Neural cell (in vitro differentiated cells): ENCODE measurements at regions not wholly inside any gene's neighbourhood (a gene's known extent, or its start where the extent isn't known, plus 50 kb on each side); places are given as distances from the start of the nearest gene placed in this dataset.

ENCODE experiments used
- H2AFZ ChIP-seq: fragments of 200-600, 300-800 bp; sonication (generic), shearing (Covaris generic); 2 replicates; pipeline ENCODE4 v1.6.0; 2014; ENCODE audit warnings: low read depth, mild to moderate bottlenecking, antibody characterized with exemption, low read length, moderate library complexity
- H3F3A ChIP-seq: fragments of 200-600 bp; shearing (Covaris generic); 2 replicates; pipeline ENCODE4 v1.6.1; 2016; ENCODE audit warnings: mild to moderate bottlenecking, moderate library complexity, mixed read lengths, antibody characterized with exemption, low read length; ENCODE audit not compliant: insufficient read depth, poor library complexity, severe bottlenecking
- H3K27ac ChIP-seq: fragments of 200-600, 300-800 bp; sonication (generic), shearing (Covaris generic); 2 replicates; pipeline ENCODE4 v1.5.1; 2014; ENCODE audit warnings: mild to moderate bottlenecking, low read length, moderate library complexity
- H3K27me3 ChIP-seq: fragments of 300-800, 200-600 bp; sonication (generic), shearing (Covaris generic); 2 replicates; pipeline ENCODE4 v1.6.0; 2014; ENCODE audit warnings: mild to moderate bottlenecking, low read depth, low read length, moderate library complexity; ENCODE audit not compliant: insufficient read depth
- H3K36me3 ChIP-seq: fragments of 300-800, 200-600 bp; sonication (generic), shearing (Covaris generic); 2 replicates; pipeline ENCODE4 v1.5.1; 2014; ENCODE audit warnings: mild to moderate bottlenecking, antibody characterized with exemption, low read length, moderate library complexity; ENCODE audit not compliant: insufficient read depth
- H3K4me2 ChIP-seq: fragments of 300-800, 200-600 bp; sonication (generic), shearing (Covaris generic); 2 replicates; pipeline ENCODE4 v1.6.0; 2014; ENCODE audit warnings: mild to moderate bottlenecking, low read length
- H3K4me3 ChIP-seq: fragments of 300-800, 200-600 bp; sonication (generic), shearing (Covaris generic); 2 replicates; pipeline ENCODE4 v1.5.1; 2014; ENCODE audit warnings: mild to moderate bottlenecking, low read length, moderate library complexity
- H3K79me2 ChIP-seq: fragments of 200-600 bp; shearing (Covaris generic); replicated peaks from 2 replicates; pipeline ENCODE4 v1.6.0; 2014; ENCODE audit warnings: mild to moderate bottlenecking, low read length, moderate library complexity; ENCODE audit not compliant: insufficient read depth
- H3K9ac ChIP-seq: fragments of 300-800, 200-600 bp; sonication (generic), shearing (Covaris generic); 2 replicates; pipeline ENCODE4 v1.6.1; 2016; ENCODE audit warnings: mild to moderate bottlenecking, low read length, mixed read lengths
- H3K9me2 ChIP-seq: fragments of 200-600 bp; shearing (Covaris generic); 2 replicates; pipeline ENCODE4 v1.6.1; 2016; ENCODE audit warnings: mild to moderate bottlenecking, low read length, mixed read lengths; ENCODE audit not compliant: insufficient read depth
- H3K9me3 ChIP-seq: fragments of 200-600, 300-800 bp; sonication (generic), shearing (Covaris generic); 2 replicates; pipeline ENCODE4 v1.6.1; 2016; ENCODE audit warnings: mild to moderate bottlenecking, mixed run types, low read length, moderate library complexity, mixed read lengths
- H4K20me1 ChIP-seq: fragments of 200-600 bp; shearing (Covaris generic); 2 replicates; pipeline ENCODE4 v1.6.1; 2016; ENCODE audit warnings: mild to moderate bottlenecking, mixed run types; ENCODE audit not compliant: insufficient read depth
- EP300 ChIP-seq: fragments of 450-650 bp; conservative IDR thresholded peaks from 2 replicates; pipeline ENCODE4 v1.6.1; 2014; ENCODE audit warnings: antibody characterized with exemption, mild to moderate bottlenecking, moderate library complexity; ENCODE audit not compliant: poor library complexity, severe bottlenecking
- EZH2 ChIP-seq: fragments of 200-600, 300-800 bp; shearing (Covaris generic), sonication (generic); IDR thresholded peaks from 2 replicates; pipeline ENCODE4 v1.6.1; 2014; ENCODE audit warnings: antibody characterized with exemption, low read length, borderline replicate concordance, mild to moderate bottlenecking; ENCODE audit not compliant: insufficient read depth, poor library complexity, severe bottlenecking
- MXI1 ChIP-seq: fragments of 450-650 bp; conservative IDR thresholded peaks from 2 replicates; pipeline ENCODE4 v1.6.1; 2014; ENCODE audit warnings: antibody characterized with exemption, mild to moderate bottlenecking; ENCODE audit not compliant: poor library complexity, severe bottlenecking
- POLR2AphosphoS5 ChIP-seq: IDR thresholded peaks from 2 replicates; pipeline ENCODE4 v1.6.1; 2012
- RAD21 ChIP-seq: fragments of 450-650 bp; conservative IDR thresholded peaks from 2 replicates; pipeline ENCODE4 v1.6.1; 2014; ENCODE audit warnings: antibody characterized with exemption, mild to moderate bottlenecking, moderate library complexity
- SMC3 ChIP-seq: fragments of 450-650 bp; conservative IDR thresholded peaks from 2 replicates; pipeline ENCODE4 v1.6.1; 2014; ENCODE audit warnings: antibody characterized with exemption, mild to moderate bottlenecking, moderate library complexity; ENCODE audit not compliant: poor library complexity
- TAF1 ChIP-seq: IDR thresholded peaks from 2 replicates; pipeline ENCODE4 v1.6.1; 2012; ENCODE audit warnings: low read depth
- TF ChIP-seq, protein P1 (sequence below): IDR thresholded peaks from 2 replicates; pipeline ENCODE4 v1.6.1; 2012; ENCODE audit warnings: borderline replicate concordance
- TF ChIP-seq, protein P2 (sequence below): fragments of 450-650 bp; IDR thresholded peaks from 2 replicates; pipeline ENCODE4 v1.5.1; 2014; ENCODE audit warnings: antibody characterized with exemption, mild to moderate bottlenecking, moderate library complexity; ENCODE audit not compliant: poor library complexity, severe bottlenecking

DNA sequence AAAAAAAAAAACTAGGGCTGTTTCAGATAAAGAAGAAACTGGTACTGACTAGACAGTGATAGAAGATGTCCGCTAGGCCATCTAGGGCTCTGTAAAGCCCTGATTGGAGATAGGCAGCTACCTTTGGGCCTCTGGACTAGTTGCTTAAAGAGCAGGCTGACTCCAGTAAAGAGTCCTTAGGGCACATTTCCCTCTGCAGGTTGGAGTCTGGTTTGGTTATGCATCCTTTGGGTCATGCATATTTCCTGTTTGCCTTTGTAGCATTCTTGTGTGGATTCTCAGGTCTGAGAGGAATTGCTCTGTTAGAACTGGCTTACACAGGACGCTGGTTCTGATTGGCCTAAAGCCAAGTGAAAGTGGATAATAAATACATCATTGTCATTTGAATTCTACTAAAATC, 165.5 kb upstream of the LRRN1 start:
- Histone ChIP-seq H3K27ac (no peak overlapping the region), H3K4me2 (no peak overlapping the region), H3K9me3 (no peaks in the 10 kb centered on the region), H2AFZ (no peak overlapping the region), H3K36me3 (no peaks in the 10 kb centered on the region), H3K4me3 (no peak overlapping the region), H3F3A (no peaks in the 10 kb centered on the region), H3K9ac (no peak overlapping the region), H3K79me2 (no peaks in the 10 kb centered on the region), H4K20me1 (no peaks in the 10 kb centered on the region), H3K27me3 (no peaks in the 10 kb centered on the region), H3K9me2 (no peaks in the 10 kb centered on the region)
- TF ChIP-seq EZH2 (no peak), RAD21 (no peak), MXI1 (no peak), EP300 (no peak), SMC3 (no peak), TAF1 (no peak), POLR2AphosphoS5 (no peak)
- TF ChIP-seq, protein P1, sequence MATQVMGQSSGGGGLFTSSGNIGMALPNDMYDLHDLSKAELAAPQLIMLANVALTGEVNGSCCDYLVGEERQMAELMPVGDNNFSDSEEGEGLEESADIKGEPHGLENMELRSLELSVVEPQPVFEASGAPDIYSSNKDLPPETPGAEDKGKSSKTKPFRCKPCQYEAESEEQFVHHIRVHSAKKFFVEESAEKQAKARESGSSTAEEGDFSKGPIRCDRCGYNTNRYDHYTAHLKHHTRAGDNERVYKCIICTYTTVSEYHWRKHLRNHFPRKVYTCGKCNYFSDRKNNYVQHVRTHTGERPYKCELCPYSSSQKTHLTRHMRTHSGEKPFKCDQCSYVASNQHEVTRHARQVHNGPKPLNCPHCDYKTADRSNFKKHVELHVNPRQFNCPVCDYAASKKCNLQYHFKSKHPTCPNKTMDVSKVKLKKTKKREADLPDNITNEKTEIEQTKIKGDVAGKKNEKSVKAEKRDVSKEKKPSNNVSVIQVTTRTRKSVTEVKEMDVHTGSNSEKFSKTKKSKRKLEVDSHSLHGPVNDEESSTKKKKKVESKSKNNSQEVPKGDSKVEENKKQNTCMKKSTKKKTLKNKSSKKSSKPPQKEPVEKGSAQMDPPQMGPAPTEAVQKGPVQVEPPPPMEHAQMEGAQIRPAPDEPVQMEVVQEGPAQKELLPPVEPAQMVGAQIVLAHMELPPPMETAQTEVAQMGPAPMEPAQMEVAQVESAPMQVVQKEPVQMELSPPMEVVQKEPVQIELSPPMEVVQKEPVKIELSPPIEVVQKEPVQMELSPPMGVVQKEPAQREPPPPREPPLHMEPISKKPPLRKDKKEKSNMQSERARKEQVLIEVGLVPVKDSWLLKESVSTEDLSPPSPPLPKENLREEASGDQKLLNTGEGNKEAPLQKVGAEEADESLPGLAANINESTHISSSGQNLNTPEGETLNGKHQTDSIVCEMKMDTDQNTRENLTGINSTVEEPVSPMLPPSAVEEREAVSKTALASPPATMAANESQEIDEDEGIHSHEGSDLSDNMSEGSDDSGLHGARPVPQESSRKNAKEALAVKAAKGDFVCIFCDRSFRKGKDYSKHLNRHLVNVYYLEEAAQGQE, result no peak
- TF ChIP-seq, protein P2, sequence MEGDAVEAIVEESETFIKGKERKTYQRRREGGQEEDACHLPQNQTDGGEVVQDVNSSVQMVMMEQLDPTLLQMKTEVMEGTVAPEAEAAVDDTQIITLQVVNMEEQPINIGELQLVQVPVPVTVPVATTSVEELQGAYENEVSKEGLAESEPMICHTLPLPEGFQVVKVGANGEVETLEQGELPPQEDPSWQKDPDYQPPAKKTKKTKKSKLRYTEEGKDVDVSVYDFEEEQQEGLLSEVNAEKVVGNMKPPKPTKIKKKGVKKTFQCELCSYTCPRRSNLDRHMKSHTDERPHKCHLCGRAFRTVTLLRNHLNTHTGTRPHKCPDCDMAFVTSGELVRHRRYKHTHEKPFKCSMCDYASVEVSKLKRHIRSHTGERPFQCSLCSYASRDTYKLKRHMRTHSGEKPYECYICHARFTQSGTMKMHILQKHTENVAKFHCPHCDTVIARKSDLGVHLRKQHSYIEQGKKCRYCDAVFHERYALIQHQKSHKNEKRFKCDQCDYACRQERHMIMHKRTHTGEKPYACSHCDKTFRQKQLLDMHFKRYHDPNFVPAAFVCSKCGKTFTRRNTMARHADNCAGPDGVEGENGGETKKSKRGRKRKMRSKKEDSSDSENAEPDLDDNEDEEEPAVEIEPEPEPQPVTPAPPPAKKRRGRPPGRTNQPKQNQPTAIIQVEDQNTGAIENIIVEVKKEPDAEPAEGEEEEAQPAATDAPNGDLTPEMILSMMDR, result no peak

DNA sequence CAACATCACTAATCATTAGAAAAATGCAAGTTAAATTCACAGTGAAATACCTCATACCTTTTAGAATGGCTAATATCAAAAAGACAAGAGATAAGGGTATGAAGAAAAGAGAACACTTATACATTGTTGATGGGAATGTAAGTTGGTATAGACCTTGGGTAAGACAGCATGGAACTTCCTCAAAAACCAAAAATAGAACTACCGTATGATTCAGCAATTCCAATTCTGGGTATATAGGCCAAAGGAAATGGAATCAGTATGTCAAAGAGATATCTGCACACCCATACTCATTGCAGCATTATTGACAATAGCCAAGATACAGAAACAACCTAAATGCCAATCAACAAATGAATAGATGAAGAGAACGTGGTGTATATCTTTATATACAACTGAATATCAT, 166.8 kb upstream of the LRRN1 start:
- Histone ChIP-seq H2AFZ (no peak overlapping the region), H3K36me3 (no peaks in the 10 kb centered on the region), H4K20me1 (no peaks in the 10 kb centered on the region), H3K9me3 (no peaks in the 10 kb centered on the region), H3K4me3 (no peak overlapping the region), H3K4me2 (no peak overlapping the region), H3K9me2 (no peaks in the 10 kb centered on the region), H3K9ac (no peak overlapping the region), H3K27me3 (no peaks in the 10 kb centered on the region), H3K27ac (no peak overlapping the region), H3K79me2 (no peaks in the 10 kb centered on the region), H3F3A (no peaks in the 10 kb centered on the region)
- no peak for TF ChIP-seq TAF1
- TF ChIP-seq RAD21, result no peak
- TF ChIP-seq EP300, result no peak
- no peak for TF ChIP-seq EZH2
- no peak for TF ChIP-seq POLR2AphosphoS5
- no peak for TF ChIP-seq MXI1
- no peak for TF ChIP-seq SMC3
- TF ChIP-seq, protein P2, result no peak
- TF ChIP-seq, protein P1, result no peak
